ENCODE measurements at regions not wholly inside any gene's neighbourhood (a gene's known extent, or its start where the extent isn't known, plus 50 kb on each side); places are given as distances from the start of the nearest gene placed in this dataset.

- H3K27ac ChIP-seq (ENCODE audit: low read length): no peak overlapping the region
- H2AFZ ChIP-seq (ENCODE audit: low read depth, low read length): no peak overlapping the region
- H4K20me1 ChIP-seq (ENCODE audit: insufficient read depth): no peaks in the 10 kb centered on the region
- H3K9me3 ChIP-seq (ENCODE audit: low read length): peaks cover 3% of the 10 kb centered on the region
- H3F3A ChIP-seq (ENCODE audit: insufficient read depth, low read length, poor library complexity, severe bottlenecking): no peaks in the 10 kb centered on the region
- H3K27me3 ChIP-seq (ENCODE audit: insufficient read depth, low read depth, low read length): no peaks in the 10 kb centered on the region
- no peaks in the 10 kb centered on the region for H3K36me3 ChIP-seq (ENCODE audit: insufficient read depth, low read length)
- no peak overlapping the region for H3K4me3 ChIP-seq (ENCODE audit: low read length)
- TF ChIP-seq EP300 (conservative IDR thresholded peaks at IDR 0.05; ENCODE audit: poor library complexity, severe bottlenecking) (no peak), SMC3 (conservative IDR thresholded peaks at IDR 0.05; ENCODE audit: poor library complexity) (no peak), RAD21 (conservative IDR thresholded peaks at IDR 0.05) (no peak), REST (IDR thresholded peaks at IDR 0.05; ENCODE audit: borderline replicate concordance) (no peak), POLR2AphosphoS5 (IDR thresholded peaks at IDR 0.05) (no peak), MXI1 (conservative IDR thresholded peaks at IDR 0.05; ENCODE audit: poor library complexity, severe bottlenecking) (no peak), TAF1 (IDR thresholded peaks at IDR 0.05; ENCODE audit: low read depth) (no peak), CTCF (IDR thresholded peaks at IDR 0.05; ENCODE audit: poor library complexity, severe bottlenecking) (no peak), EZH2 (IDR thresholded peaks at IDR 0.05; ENCODE audit: borderline replicate concordance, insufficient read depth, low read length, poor library complexity, severe bottlenecking) (no peak)
- H3K4me2 ChIP-seq (ENCODE audit: low read length): no peak overlapping the region
- H3K79me2 ChIP-seq (replicated peaks; ENCODE audit: insufficient read depth, low read length): no peaks in the 10 kb centered on the region
- no peak overlapping the region for H3K9ac ChIP-seq (ENCODE audit: low read length)
- H3K9me2 ChIP-seq (ENCODE audit: insufficient read depth, low read length): no peaks in the 10 kb centered on the region
Measured at GRCh38 chr1:81492628-81493027, 308.1 kb upstream of the ADGRL2 start.

DNA sequence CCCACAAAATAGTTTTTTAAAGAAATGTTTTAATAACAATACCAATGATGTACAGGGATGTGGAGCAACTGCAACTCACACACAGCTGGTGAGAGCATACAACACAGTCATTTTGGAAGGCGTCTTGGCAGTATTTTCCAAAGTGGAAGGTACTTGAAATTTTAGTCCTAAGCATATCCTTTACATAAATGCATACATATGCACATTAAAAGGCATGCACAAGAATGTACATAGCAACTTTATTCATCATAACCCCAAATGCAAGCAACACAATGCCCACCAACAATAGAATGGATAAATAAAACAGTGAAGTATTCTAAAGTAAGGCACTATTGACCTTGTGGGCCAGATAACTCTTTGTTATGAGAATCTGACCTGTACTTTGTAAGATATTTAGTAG is 310.1 kb upstream of the ADGRL2 start:
- Histone ChIP-seq H3K9me3 (ENCODE audit: low read length) (peaks cover 3% of the 10 kb centered on the region), H4K20me1 (ENCODE audit: insufficient read depth) (no peaks in the 10 kb centered on the region), H3K4me3 (ENCODE audit: low read length) (no peak overlapping the region), H3K27ac (ENCODE audit: low read length) (no peak overlapping the region), H2AFZ (ENCODE audit: low read depth, low read length) (no peak overlapping the region), H3K79me2 (replicated peaks; ENCODE audit: insufficient read depth, low read length) (no peaks in the 10 kb centered on the region), H3K4me2 (ENCODE audit: low read length) (no peak overlapping the region), H3K9ac (ENCODE audit: low read length) (no peak overlapping the region), H3K36me3 (ENCODE audit: insufficient read depth, low read length) (no peaks in the 10 kb centered on the region), H3F3A (ENCODE audit: insufficient read depth, low read length, poor library complexity, severe bottlenecking) (no peaks in the 10 kb centered on the region), H3K27me3 (ENCODE audit: insufficient read depth, low read depth, low read length) (no peaks in the 10 kb centered on the region), H3K9me2 (ENCODE audit: insufficient read depth, low read length) (no peaks in the 10 kb centered on the region)
- TF ChIP-seq MXI1 (conservative IDR thresholded peaks at IDR 0.05; ENCODE audit: poor library complexity, severe bottlenecking): no peak
- no peak for TF ChIP-seq SMC3 (conservative IDR thresholded peaks at IDR 0.05; ENCODE audit: poor library complexity)
- no peak for TF ChIP-seq EP300 (conservative IDR thresholded peaks at IDR 0.05; ENCODE audit: poor library complexity, severe bottlenecking)
- no peak for TF ChIP-seq CTCF (IDR thresholded peaks at IDR 0.05; ENCODE audit: poor library complexity, severe bottlenecking)
- TF ChIP-seq POLR2AphosphoS5 (IDR thresholded peaks at IDR 0.05): no peak
- TF ChIP-seq TAF1 (IDR thresholded peaks at IDR 0.05; ENCODE audit: low read depth): no peak
- TF ChIP-seq EZH2 (IDR thresholded peaks at IDR 0.05; ENCODE audit: borderline replicate concordance, insufficient read depth, low read length, poor library complexity, severe bottlenecking): no peak
- no peak for TF ChIP-seq REST (IDR thresholded peaks at IDR 0.05; ENCODE audit: borderline replicate concordance)
- TF ChIP-seq RAD21 (conservative IDR thresholded peaks at IDR 0.05): no peak

Data from neural cell (in vitro differentiated cells).